ENCODE measurements at regions not wholly inside any gene's neighbourhood (a gene's known extent, or its start where the extent isn't known, plus 50 kb on each side); places are given as distances from the start of the nearest gene placed in this dataset.

- H3K27ac Mint-ChIP-seq (ENCODE audit: unreplicated experiment): no peak overlapping the region
- no peak for DNase-seq
- no peak overlapping the region for H3K4me3 Mint-ChIP-seq (ENCODE audit: unreplicated experiment)
- H3K9me3 Mint-ChIP-seq (ENCODE audit: unreplicated experiment): peaks cover 1% of the 10 kb centered on the region
- H3K27me3 Mint-ChIP-seq (ENCODE audit: unreplicated experiment): peaks cover 4% of the 10 kb centered on the region
- H3K36me3 Mint-ChIP-seq (ENCODE audit: unreplicated experiment): no peaks in the 10 kb centered on the region
- no peak for TF ChIP-seq CTCF (IDR thresholded peaks at IDR 0.05; ENCODE audit: partially characterized antibody, unreplicated experiment)
- peaks cover 5% of the 10 kb centered on the region for H3K4me1 Mint-ChIP-seq (ENCODE audit: low read depth, unreplicated experiment)
Measured at GRCh38 chr1:234997896-234998741, 130.5 kb downstream of the TOMM20 start.

- Mint-ChIP-seq H3K27me3 (ENCODE audit: unreplicated experiment) (peaks cover 4% of the 10 kb centered on the region), H3K9me3 (ENCODE audit: unreplicated experiment) (peaks cover 1% of the 10 kb centered on the region), H3K4me1 (ENCODE audit: low read depth, unreplicated experiment) (peaks cover 5% of the 10 kb centered on the region), H3K36me3 (ENCODE audit: unreplicated experiment) (no peaks in the 10 kb centered on the region), H3K27ac (ENCODE audit: unreplicated experiment) (no peak overlapping the region), H3K4me3 (ENCODE audit: unreplicated experiment) (no peak overlapping the region)
- no peak for TF ChIP-seq CTCF (IDR thresholded peaks at IDR 0.05; ENCODE audit: partially characterized antibody, unreplicated experiment)
- DNase-seq: no peak
Measured at GRCh38 chr1:234997201-234997895, 131.3 kb downstream of the TOMM20 start.

- Mint-ChIP-seq H3K36me3 (ENCODE audit: unreplicated experiment) (peaks cover 2% of the 10 kb centered on the region), H3K4me3 (ENCODE audit: unreplicated experiment) (no peak overlapping the region), H3K9me3 (ENCODE audit: unreplicated experiment) (peaks cover 2% of the 10 kb centered on the region), H3K4me1 (ENCODE audit: low read depth, unreplicated experiment) (peaks cover 5% of the 10 kb centered on the region), H3K27ac (ENCODE audit: unreplicated experiment) (no peak overlapping the region), H3K27me3 (ENCODE audit: unreplicated experiment) (peaks cover 5% of the 10 kb centered on the region)
- DNase-seq: no peak
- no peak for TF ChIP-seq CTCF (IDR thresholded peaks at IDR 0.05; ENCODE audit: partially characterized antibody, unreplicated experiment)
Measured at GRCh38 chr1:234996245-234996757, 132.3 kb downstream of the TOMM20 start.

DNA sequence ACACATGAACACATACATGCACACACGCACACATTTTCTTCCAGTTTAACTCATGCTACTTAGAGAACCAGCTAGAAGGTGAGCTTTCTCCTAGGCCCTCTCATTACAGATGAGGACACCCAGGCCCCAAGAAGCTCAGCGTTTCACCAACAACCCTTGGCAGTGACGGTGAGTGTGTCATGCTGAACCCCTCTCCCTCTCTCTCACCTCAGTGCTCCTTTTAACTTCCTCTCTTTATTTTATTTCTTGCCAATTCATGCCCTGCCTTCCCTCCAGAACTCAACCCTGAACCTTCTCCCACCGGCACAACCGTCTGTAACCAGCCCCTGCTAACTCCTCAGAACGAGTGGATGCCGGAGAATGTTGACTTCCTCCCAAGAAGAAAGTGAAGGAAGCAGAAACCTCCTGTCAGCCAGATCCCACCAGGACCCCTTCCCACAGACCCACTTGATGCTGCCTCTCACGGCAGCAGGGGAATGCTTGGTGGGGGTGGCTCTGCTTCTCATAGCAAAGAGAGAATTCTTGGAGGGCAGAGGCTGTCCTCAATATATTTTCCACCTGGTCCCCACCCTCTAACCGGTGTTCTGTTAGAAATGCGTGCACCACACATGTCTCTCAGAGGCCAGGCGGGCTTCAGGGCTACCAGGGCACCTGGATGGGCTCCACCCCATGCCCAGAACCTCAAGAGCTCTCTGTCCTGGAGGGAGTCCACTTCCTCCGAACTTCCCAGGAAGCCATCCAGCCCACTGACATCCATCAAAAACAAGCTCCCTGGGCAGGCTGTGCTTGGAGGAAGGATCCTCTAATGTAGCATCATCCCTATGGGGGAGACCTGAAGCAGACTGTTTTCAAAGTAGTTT, 134.0 kb downstream of the TOMM20 start:
- peaks cover 9% of the 10 kb centered on the region for H3K27me3 Mint-ChIP-seq (ENCODE audit: unreplicated experiment)
- no peak overlapping the region for H3K4me3 Mint-ChIP-seq (ENCODE audit: unreplicated experiment)
- no peak for DNase-seq
- peaks cover 3% of the 10 kb centered on the region for H3K9me3 Mint-ChIP-seq (ENCODE audit: unreplicated experiment)
- H3K36me3 Mint-ChIP-seq (ENCODE audit: unreplicated experiment): peaks cover 7% of the 10 kb centered on the region
- H3K27ac Mint-ChIP-seq (ENCODE audit: unreplicated experiment): no peak overlapping the region
- no peak for TF ChIP-seq CTCF (IDR thresholded peaks at IDR 0.05; ENCODE audit: partially characterized antibody, unreplicated experiment)
- H3K4me1 Mint-ChIP-seq (ENCODE audit: low read depth, unreplicated experiment): peaks cover 5% of the 10 kb centered on the region
